OCI-LY7 (cell line): ENCODE measurements at regions not wholly inside any gene's neighbourhood (a gene's known extent, or its start where the extent isn't known, plus 50 kb on each side); places are given as distances from the start of the nearest gene placed in this dataset.

Experiments
- EZH2phosphoT487 ChIP-seq: fragments of 200-600 bp; sonication (generic); IDR thresholded peaks from 2 replicates; pipeline ENCODE4 v1.6.1; 2018; ENCODE audit warnings: low read depth, borderline replicate concordance, mild to moderate bottlenecking, mixed run types, antibody characterized with exemption, low read length, moderate library complexity, mixed read lengths
- TF ChIP-seq, protein P1 (sequence below): fragments of 200-600 bp; sonication (generic); conservative IDR thresholded peaks from 2 replicates; pipeline ENCODE4 v1.5.1; 2014; ENCODE audit warnings: mild to moderate bottlenecking, antibody characterized with exemption, low read length, moderate library complexity, mixed read lengths

DNA sequence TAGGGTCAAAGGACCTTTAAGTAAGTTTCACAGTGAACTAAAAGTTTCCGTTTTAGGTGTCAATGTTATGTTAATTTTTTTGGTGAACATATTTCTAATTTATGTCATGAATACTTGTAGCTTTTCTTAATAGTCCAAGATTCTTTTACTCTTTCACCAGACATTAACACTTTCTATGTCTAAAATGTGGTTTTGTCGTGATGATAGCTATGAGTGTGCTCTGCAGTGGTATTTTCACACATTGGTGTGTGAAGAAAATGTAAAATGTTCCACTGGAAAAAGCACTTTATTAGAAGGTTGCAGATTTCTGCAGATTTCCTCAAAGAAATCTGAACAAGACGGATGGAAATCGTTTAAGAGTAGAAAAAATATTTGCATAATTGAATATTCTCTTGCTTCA, 561.0 kb upstream of the ANKRD30A start:
- TF ChIP-seq, protein P1, sequence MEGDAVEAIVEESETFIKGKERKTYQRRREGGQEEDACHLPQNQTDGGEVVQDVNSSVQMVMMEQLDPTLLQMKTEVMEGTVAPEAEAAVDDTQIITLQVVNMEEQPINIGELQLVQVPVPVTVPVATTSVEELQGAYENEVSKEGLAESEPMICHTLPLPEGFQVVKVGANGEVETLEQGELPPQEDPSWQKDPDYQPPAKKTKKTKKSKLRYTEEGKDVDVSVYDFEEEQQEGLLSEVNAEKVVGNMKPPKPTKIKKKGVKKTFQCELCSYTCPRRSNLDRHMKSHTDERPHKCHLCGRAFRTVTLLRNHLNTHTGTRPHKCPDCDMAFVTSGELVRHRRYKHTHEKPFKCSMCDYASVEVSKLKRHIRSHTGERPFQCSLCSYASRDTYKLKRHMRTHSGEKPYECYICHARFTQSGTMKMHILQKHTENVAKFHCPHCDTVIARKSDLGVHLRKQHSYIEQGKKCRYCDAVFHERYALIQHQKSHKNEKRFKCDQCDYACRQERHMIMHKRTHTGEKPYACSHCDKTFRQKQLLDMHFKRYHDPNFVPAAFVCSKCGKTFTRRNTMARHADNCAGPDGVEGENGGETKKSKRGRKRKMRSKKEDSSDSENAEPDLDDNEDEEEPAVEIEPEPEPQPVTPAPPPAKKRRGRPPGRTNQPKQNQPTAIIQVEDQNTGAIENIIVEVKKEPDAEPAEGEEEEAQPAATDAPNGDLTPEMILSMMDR = no peak
- TF ChIP-seq EZH2phosphoT487 = no peak
